Suprapubic skin (tissue), 3 donors: ENCODE measurements at regions not wholly inside any gene's neighbourhood (a gene's known extent, or its start where the extent isn't known, plus 50 kb on each side); places are given as distances from the start of the nearest gene placed in this dataset.

Source experiments
- CTCF ChIP-seq, 2 donors: fragments of 200-600 bp in 1 of 2; fragments of 450-650 bp in 1 of 2; sonication (generic) in 1 of 2; IDR thresholded peaks; one replicate each; pipeline ENCODE4 v1.5.1; 2016 to 2019; ENCODE audit warnings: antibody characterized with exemption in 2 of 2, mild to moderate bottlenecking in 1 of 2, moderate library complexity in 1 of 2
- POLR2AphosphoS5 ChIP-seq, 3 donors: sonication (generic); formaldehyde crosslinking; IDR thresholded peaks; one replicate each; pipeline ENCODE4 v1.6.1; 2017; ENCODE audit warnings: antibody characterized with exemption in 3 of 3

- TF ChIP-seq CTCF (IDR thresholded peaks at IDR 0.05) (no peak), POLR2AphosphoS5 (IDR thresholded peaks at IDR 0.05) (no peak)
Observed at GRCh38 chr11:46223252-46223513, 54.3 kb upstream of the CREB3L1 start.
